Activated T-cell treated with anti-CD3 and anti-CD28 coated beads, Interleukin-2, amount 50 U/mL, for 24 hours (primary cell): ENCODE measurements at regions not wholly inside any gene's neighbourhood (a gene's known extent, or its start where the extent isn't known, plus 50 kb on each side); places are given as distances from the start of the nearest gene placed in this dataset.

ENCODE experiments used
- DNase-seq: peaks from one replicate; pipeline ENCODE4 v3.0.0-alpha.2; 2020
- H3K27ac Mint-ChIP-seq: 2 replicates; pipeline ENCODE4 v1.8.0; 2020; ENCODE audit warnings: mild to moderate bottlenecking, mixed read lengths
- H3K27me3 Mint-ChIP-seq: 2 replicates; pipeline ENCODE4 v1.8.0; 2020; ENCODE audit warnings: mixed read lengths
- H3K36me3 Mint-ChIP-seq: 2 replicates; pipeline ENCODE4 v1.8.0; 2020; ENCODE audit warnings: low read depth, mixed read lengths
- H3K4me1 Mint-ChIP-seq: 2 replicates; pipeline ENCODE4 v1.8.0; 2020; ENCODE audit warnings: low read depth, mixed read lengths
- H3K4me3 Mint-ChIP-seq: 2 replicates; pipeline ENCODE4 v1.8.0; 2020; ENCODE audit warnings: mild to moderate bottlenecking, moderate library complexity, mixed read lengths
- H3K9me3 Mint-ChIP-seq: 2 replicates; pipeline ENCODE4 v1.8.0; 2020; ENCODE audit warnings: mixed read lengths

DNA sequence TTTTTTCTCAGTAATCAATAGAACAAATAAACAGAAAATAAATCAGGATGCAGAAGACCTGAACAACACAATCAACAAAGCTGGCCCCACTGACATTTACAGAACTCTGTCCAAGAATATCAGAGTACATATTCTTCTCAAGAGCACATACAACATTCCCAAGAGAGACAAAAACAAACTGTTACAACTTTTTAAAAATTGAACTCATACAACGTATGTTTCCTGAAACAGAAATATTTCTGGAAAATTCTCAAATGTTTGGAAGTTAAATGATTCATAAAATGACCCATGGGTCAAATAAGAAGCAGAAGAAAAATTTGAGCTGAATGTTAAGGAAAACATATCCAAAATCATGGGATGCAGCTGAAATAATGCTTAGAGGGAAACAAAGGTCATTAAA, 93.9 kb upstream of the VIPR2 start:
- H3K36me3 Mint-ChIP-seq: no peaks in the 10 kb centered on the region
- peaks cover 28% of the 10 kb centered on the region for H3K27me3 Mint-ChIP-seq
- H3K27ac Mint-ChIP-seq: no peak overlapping the region

DNA sequence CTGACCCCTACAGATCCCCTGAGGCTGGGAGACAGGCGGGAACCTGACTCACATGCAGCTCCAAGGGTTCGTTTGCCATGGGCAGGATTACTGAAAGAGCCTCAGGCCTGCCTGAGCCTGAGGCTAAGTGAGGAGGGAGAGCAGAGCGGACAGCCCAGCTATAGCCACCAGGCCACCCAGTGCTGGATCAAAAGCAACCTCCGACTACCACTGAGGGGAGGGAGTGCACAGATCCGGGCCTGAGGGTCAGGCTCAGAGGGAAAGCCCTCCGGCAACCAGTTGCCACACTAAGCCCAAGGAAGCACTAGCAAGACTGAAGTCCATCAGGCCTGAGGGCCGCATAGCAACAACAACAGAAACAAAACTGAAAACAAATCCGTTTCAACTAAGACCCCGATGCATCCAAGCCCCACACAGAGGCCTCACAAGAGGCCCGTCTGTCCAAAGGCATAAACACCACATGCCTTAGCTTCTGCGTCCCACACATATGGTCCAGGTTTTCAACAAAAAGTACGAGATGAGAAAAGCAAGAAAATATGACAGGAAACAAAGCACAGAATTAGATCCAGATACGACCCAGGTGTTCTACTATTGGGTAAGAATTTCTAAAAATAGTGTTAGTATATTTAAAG, 92.5 kb upstream of the VIPR2 start:
- Mint-ChIP-seq H3K36me3 (no peaks in the 10 kb centered on the region), H3K4me3 (no peak overlapping the region), H3K27ac (no peak overlapping the region), H3K4me1 (no peaks in the 10 kb centered on the region), H3K9me3 (no peaks in the 10 kb centered on the region), H3K27me3 (peaks cover 28% of the 10 kb centered on the region)
- no peak for DNase-seq

More for the DNA sequence above, 93.9 kb upstream of the VIPR2 start:
- Mint-ChIP-seq H3K9me3 (no peaks in the 10 kb centered on the region), H3K4me1 (no peaks in the 10 kb centered on the region), H3K4me3 (no peak overlapping the region)
- DNase-seq: no peak

GRCh38 chr7:159231017-159231416, 86.3 kb upstream of the VIPR2 start:
- H3K4me1 Mint-ChIP-seq: no peaks in the 10 kb centered on the region
- no peak overlapping the region for H3K4me3 Mint-ChIP-seq
- H3K27me3 Mint-ChIP-seq: peaks cover 6% of the 10 kb centered on the region
- no peaks in the 10 kb centered on the region for H3K36me3 Mint-ChIP-seq
- H3K9me3 Mint-ChIP-seq: no peaks in the 10 kb centered on the region
- no peak overlapping the region for H3K27ac Mint-ChIP-seq
- DNase-seq: no peak

GRCh38 chr7:159229683-159230475, 85.2 kb upstream of the VIPR2 start:
- H3K27ac Mint-ChIP-seq: no peak overlapping the region
- peaks cover 6% of the 10 kb centered on the region for H3K27me3 Mint-ChIP-seq
- no peaks in the 10 kb centered on the region for H3K36me3 Mint-ChIP-seq
- no peaks in the 10 kb centered on the region for H3K9me3 Mint-ChIP-seq
- H3K4me3 Mint-ChIP-seq: no peak overlapping the region
- no peak for DNase-seq
- H3K4me1 Mint-ChIP-seq: no peaks in the 10 kb centered on the region

DNA sequence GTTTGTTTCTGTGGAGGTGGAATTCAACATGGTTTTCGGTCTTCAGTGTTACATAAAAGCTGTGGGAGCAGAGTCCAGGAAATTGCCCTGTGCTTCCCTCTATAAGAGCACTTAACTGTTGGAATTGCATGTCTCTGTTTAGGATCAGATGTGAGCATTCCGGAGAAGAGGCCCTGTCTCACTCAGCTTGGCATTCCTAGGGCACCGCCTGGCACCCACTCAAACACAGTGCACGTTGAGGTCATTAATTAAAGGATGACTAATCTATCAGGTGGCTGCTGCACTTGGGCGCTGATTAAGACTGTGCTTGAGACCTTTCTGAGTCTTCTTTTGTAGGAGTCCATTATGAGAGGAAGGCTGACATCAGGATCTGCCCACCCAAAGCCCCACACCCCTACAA, 82.8 kb upstream of the VIPR2 start:
- H3K36me3 Mint-ChIP-seq: no peaks in the 10 kb centered on the region
- peaks cover 3% of the 10 kb centered on the region for H3K27me3 Mint-ChIP-seq
- H3K27ac Mint-ChIP-seq: no peak overlapping the region

DNA sequence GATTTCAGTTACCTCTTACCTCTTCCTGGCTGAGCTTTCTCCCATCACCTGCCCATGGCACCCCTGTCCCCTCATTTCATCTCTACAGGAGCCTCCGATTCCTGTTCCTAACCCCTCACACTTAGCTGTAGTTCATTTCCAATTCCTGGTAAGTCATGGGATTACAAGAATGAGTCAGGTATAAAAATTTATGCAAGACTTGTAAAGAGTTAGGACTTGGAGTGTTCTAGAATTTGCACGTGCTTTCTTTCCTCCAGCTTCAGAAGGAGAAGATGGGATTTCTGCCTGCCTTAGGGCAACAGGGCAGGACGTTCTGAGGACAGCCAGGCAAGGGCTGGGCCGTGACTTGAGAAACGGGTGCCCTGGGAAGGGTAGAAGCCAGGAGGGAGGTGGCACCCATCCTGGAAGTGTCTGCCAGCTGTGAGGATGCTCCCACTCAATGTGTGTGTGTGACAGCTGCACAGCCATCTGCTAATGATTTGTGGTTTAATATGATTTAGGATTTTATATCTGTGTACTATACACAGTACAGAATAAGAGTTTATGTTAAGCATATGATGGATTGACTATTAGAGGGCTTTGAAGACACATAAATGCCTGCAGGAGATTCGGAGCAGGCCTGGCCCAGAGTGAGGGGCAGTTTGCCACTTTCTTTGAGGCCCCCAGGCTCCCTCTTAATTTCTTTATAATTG, 81.5 kb upstream of the VIPR2 start:
- Mint-ChIP-seq H3K4me1 (no peaks in the 10 kb centered on the region), H3K27me3 (peaks cover 3% of the 10 kb centered on the region), H3K27ac (no peak overlapping the region), H3K9me3 (no peaks in the 10 kb centered on the region), H3K36me3 (no peaks in the 10 kb centered on the region), H3K4me3 (no peak overlapping the region)
- DNase-seq: no peak

More for the DNA sequence above, 82.8 kb upstream of the VIPR2 start:
- Mint-ChIP-seq H3K4me1 (no peaks in the 10 kb centered on the region), H3K9me3 (no peaks in the 10 kb centered on the region), H3K4me3 (no peak overlapping the region)
- DNase-seq: no peak

- Mint-ChIP-seq H3K36me3 (no peaks in the 10 kb centered on the region), H3K4me1 (no peaks in the 10 kb centered on the region), H3K27me3 (no peaks in the 10 kb centered on the region), H3K9me3 (no peaks in the 10 kb centered on the region), H3K27ac (no peak overlapping the region), H3K4me3 (no peak overlapping the region)
- DNase-seq: no peak
Measured at GRCh38 chr7:159218607-159219006, 73.9 kb upstream of the VIPR2 start.

- no peaks in the 10 kb centered on the region for H3K4me1 Mint-ChIP-seq
- no peaks in the 10 kb centered on the region for H3K36me3 Mint-ChIP-seq
- H3K4me3 Mint-ChIP-seq: no peak overlapping the region
- no peak overlapping the region for H3K27ac Mint-ChIP-seq
- DNase-seq: no peak
- H3K9me3 Mint-ChIP-seq: no peaks in the 10 kb centered on the region
- no peaks in the 10 kb centered on the region for H3K27me3 Mint-ChIP-seq
Measured at GRCh38 chr7:159218170-159218569, 73.5 kb upstream of the VIPR2 start.

DNA sequence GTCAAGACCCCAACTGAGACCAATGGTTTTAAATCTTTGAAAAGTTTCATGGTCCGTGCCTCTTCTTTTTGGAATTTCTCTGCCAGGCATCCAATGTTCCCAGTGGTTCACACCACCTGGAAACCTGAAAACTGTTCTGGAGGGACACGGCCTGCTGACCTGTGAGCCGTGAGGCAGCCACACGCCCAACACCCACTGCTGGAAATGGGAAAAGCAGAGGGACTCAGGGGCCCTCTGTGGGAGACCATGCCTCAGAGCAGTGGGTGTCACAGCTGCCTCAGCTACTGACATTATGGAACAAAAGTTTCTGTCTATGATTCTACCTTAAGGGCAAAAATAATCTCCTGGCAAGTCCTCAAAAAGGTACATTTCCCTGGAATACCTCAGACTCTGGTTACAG, 70.4 kb upstream of the VIPR2 start:
- Mint-ChIP-seq H3K36me3 (no peaks in the 10 kb centered on the region), H3K27me3 (no peaks in the 10 kb centered on the region), H3K9me3 (no peaks in the 10 kb centered on the region), H3K4me3 (no peak overlapping the region), H3K27ac (no peak overlapping the region), H3K4me1 (peaks cover 3% of the 10 kb centered on the region)
- no peak for DNase-seq

- Mint-ChIP-seq H3K4me1 (peaks cover 3% of the 10 kb centered on the region), H3K4me3 (no peak overlapping the region), H3K27ac (no peak overlapping the region), H3K36me3 (no peaks in the 10 kb centered on the region), H3K9me3 (no peaks in the 10 kb centered on the region), H3K27me3 (no peaks in the 10 kb centered on the region)
- no peak for DNase-seq
Measured at GRCh38 chr7:159213253-159213652, 68.6 kb upstream of the VIPR2 start.

- H3K9me3 Mint-ChIP-seq: no peaks in the 10 kb centered on the region
Measured at GRCh38 chr7:159212226-159212625, 67.6 kb upstream of the VIPR2 start.

DNA sequence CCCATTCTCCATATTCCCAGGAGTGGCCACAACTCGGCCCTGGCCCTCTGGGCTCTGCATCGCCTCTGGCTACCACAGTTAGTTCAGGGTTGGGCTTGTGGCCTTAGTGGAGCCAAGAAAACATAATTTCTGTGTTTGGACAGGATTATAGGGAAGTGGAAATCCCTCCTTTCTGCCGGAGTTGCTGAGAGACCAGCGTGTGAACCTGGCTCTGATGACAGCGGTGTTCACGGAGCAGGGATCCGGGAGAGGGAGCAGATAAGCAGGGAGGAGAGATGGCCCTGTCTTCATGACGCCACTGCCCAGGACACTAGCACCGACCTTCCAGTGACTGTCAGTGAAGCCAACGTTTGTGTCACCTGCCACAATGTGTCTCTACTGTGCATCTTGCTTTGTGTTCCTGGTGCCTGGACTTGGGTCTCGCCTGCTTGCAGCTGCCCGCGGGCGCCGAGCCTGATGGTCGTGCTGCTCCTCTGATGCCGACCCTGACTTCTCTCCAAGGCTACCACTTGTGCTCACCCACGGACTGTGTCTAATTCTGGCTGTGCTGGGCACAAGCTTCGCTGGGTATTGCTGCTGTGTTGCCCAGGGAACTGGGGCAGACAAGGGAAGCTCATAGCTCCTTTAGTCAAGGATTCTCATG, 67.0 kb upstream of the VIPR2 start:
- no peak overlapping the region for H3K4me3 Mint-ChIP-seq
- H3K9me3 Mint-ChIP-seq: no peaks in the 10 kb centered on the region
- no peak overlapping the region for H3K27ac Mint-ChIP-seq

More at GRCh38 chr7:159212226-159212625, 67.6 kb upstream of the VIPR2 start:
- H3K27ac Mint-ChIP-seq: no peak overlapping the region
- H3K36me3 Mint-ChIP-seq: no peaks in the 10 kb centered on the region
- no peak for DNase-seq
- no peak overlapping the region for H3K4me3 Mint-ChIP-seq
- peaks cover 3% of the 10 kb centered on the region for H3K4me1 Mint-ChIP-seq
- H3K27me3 Mint-ChIP-seq: no peaks in the 10 kb centered on the region

DNA sequence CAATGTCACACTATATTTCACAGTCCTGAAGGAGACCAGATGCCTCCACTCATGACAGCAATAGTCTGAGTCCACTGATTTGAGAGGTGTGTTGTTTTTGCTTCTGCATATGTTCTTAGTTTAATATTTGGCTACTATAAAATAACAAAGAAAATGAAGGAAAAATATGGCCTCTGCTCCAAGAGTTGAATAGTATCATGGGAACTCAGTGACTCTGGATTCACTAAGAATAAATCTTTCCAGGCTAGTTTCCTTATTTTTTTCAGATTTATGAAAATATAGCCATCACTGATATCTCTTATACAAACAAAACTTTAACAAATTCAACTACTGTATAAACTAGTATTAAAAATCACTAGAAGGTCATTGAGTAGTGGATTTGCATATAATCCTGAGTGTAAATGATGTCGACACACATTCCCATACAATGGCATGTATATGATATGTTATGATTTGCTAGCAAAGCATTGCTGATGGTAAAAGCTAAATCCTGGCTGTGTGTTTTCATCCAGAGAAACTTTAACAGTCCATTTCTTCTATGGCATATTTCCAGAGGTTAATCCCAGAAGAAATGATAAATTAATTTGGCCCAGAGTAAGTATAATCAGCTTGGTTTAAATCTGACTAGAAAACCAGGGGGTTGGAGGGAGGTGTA, 66.0 kb upstream of the VIPR2 start:
- Mint-ChIP-seq H3K27me3 (no peaks in the 10 kb centered on the region), H3K9me3 (no peaks in the 10 kb centered on the region), H3K36me3 (no peaks in the 10 kb centered on the region), H3K4me1 (peaks cover 4% of the 10 kb centered on the region), H3K4me3 (no peak overlapping the region), H3K27ac (no peak overlapping the region)
- DNase-seq: no peak

More for the DNA sequence above, 67.0 kb upstream of the VIPR2 start:
- Mint-ChIP-seq H3K27me3 (no peaks in the 10 kb centered on the region), H3K36me3 (no peaks in the 10 kb centered on the region), H3K4me1 (peaks cover 3% of the 10 kb centered on the region)
- DNase-seq: no peak

- DNase-seq: no peak
- Mint-ChIP-seq H3K36me3 (no peaks in the 10 kb centered on the region), H3K27ac (no peak overlapping the region), H3K4me1 (peaks cover 4% of the 10 kb centered on the region), H3K9me3 (no peaks in the 10 kb centered on the region), H3K27me3 (no peaks in the 10 kb centered on the region), H3K4me3 (no peak overlapping the region)
Measured at GRCh38 chr7:159209429-159209828, 64.8 kb upstream of the VIPR2 start.
